NB4 (cell line): ENCODE measurements at regions not wholly inside any gene's neighbourhood (a gene's known extent, or its start where the extent isn't known, plus 50 kb on each side); places are given as distances from the start of the nearest gene placed in this dataset.

ENCODE experiments used
- POLR2A ChIP-seq: IDR thresholded peaks from 2 replicates; pipeline ENCODE4 v1.6.1; 2011; ENCODE audit warnings: mild to moderate bottlenecking; ENCODE audit not compliant: insufficient read length; ENCODE audit errors: extremely low read depth
- TF ChIP-seq, protein P1 (sequence below): IDR thresholded peaks from one replicate; pipeline ENCODE4 v1.5.1; 2012; ENCODE audit warnings: low read depth, low read length

- TF ChIP-seq, protein P1, sequence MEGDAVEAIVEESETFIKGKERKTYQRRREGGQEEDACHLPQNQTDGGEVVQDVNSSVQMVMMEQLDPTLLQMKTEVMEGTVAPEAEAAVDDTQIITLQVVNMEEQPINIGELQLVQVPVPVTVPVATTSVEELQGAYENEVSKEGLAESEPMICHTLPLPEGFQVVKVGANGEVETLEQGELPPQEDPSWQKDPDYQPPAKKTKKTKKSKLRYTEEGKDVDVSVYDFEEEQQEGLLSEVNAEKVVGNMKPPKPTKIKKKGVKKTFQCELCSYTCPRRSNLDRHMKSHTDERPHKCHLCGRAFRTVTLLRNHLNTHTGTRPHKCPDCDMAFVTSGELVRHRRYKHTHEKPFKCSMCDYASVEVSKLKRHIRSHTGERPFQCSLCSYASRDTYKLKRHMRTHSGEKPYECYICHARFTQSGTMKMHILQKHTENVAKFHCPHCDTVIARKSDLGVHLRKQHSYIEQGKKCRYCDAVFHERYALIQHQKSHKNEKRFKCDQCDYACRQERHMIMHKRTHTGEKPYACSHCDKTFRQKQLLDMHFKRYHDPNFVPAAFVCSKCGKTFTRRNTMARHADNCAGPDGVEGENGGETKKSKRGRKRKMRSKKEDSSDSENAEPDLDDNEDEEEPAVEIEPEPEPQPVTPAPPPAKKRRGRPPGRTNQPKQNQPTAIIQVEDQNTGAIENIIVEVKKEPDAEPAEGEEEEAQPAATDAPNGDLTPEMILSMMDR: no peak
- TF ChIP-seq POLR2A: no peak
These were observed 74.5 kb downstream of the RPL27A start for GRCh38 chr11:8757047-8757446.
